ENCODE measurements at regions not wholly inside any gene's neighbourhood (a gene's known extent, or its start where the extent isn't known, plus 50 kb on each side); places are given as distances from the start of the nearest gene placed in this dataset.

DNA sequence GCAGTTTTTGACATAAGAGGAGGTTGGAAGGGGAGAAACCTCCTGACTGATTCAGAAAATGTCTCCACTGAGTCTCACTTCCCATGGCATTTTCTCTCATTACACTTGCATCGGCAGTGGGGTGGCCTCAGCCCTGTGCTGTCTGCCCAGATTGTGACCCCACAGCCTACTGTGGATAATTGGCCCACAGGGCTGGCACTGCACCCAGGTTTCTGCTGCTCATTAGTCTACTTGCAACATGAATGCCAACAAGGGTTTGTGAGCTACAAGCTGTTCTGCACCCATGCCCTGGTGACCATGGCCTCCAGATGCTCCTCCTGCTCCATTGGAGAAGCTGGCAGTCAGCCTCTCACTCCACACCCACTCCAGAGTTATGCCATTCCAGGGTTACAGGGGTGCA is 296.0 kb downstream of the CTTN start:
- ChIA-PET CTCF (no interaction called here), POLR2A (no interaction called here)

GRCh38 chr11:70695086-70695960 is 297.0 kb downstream of the CTTN start:
- CTCF ChIA-PET, result no interaction called here

GRCh38 chr11:70696076-70696475 is 297.7 kb downstream of the CTTN start:
- ChIA-PET POLR2A (no interaction called here), CTCF (interaction anchor here (0.6 kb wide), 1 partner anchor 99 kb away, joined by 3 read pairs; no protein-coding TSS in a partner anchor)

More at GRCh38 chr11:70695086-70695960, 297.0 kb downstream of the CTTN start:
- POLR2A ChIA-PET, result interaction anchor here (0.6 kb wide), 1 partner anchor 244 kb away, joined by 4 read pairs; no protein-coding TSS in a partner anchor

- ChIA-PET CTCF (interaction anchor here (0.6 kb wide), 1 partner anchor 99 kb away, joined by 3 read pairs; no protein-coding TSS in a partner anchor), POLR2A (no interaction called here)
Observed at GRCh38 chr11:70696564-70696963, 298.2 kb downstream of the CTTN start.

DNA sequence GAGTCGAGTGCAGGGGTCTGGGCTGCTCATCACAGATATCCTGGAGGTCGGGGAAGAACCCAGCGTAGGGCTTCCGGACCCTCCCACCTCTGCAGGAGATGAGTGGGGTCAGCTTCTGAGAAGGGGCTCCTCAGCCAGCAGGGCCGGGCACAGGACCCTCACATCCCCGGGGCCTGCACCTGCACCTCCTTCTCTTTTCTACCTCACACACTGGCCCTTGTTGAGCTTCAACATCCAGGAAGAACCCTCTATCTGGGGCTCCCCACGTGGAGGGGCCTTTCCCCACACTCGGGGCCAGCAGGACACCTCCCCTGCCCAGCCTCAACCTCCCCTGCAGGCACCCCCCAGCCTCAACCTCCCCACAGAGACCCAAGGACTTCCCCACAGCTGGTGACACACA is 299.4 kb downstream of the CTTN start:
- ChIA-PET CTCF (no interaction called here), POLR2A (no interaction called here)

- POLR2A ChIA-PET, result no interaction called here
- CTCF ChIA-PET, result interaction anchor here (0.7 kb wide), 1 partner anchor 38 kb away, joined by 3 read pairs; no protein-coding TSS in a partner anchor
Observed at GRCh38 chr11:70698871-70699270, 300.5 kb downstream of the CTTN start.

GRCh38 chr11:70699294-70700221 is 301.2 kb downstream of the CTTN start:
- ChIA-PET CTCF (interaction anchor here (0.7 kb wide), 1 partner anchor 39 kb away, joined by 3 read pairs; no protein-coding TSS in a partner anchor), POLR2A (no interaction called here)

DNA sequence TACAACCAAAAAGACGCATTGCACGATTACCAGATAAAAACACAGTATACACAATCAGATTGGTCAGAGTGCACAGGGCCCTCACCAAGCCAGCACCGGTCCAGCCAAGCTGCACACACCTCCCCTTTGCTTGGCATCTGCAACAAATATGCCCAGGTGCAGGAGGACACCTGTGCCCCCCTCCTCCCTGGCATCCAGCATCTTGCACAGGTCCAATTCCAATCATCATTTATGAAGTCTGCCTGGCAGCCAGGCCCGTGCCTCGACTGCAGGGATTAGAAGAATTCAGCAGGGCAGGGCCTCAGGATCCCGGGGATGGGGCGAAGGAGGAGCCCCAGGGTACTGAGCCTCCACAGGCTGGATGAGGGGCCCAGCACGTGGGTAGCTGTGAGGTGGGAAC is 302.1 kb downstream of the CTTN start:
- POLR2A ChIA-PET, result no interaction called here
- CTCF ChIA-PET, result no interaction called here

DNA sequence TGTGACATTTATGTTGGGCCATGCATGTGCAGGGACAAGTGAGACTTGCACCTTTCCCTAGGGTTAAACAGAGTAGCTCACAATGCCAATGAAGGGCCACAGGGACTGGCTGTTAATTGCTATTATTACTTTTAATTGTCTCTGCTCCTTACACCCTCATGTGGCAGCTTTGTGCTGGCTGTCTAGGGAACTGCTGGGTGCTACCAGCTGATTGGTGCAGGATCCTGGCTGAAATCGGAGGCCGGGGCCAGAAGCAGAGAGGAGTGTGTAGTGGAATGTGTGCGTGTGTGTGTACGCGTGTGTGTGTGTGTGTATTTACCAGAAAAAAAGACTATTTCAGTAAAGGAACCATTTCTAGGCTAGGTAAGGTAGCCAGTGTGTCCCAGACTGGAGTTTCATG is 302.5 kb downstream of the CTTN start:
- POLR2A ChIA-PET, result no interaction called here
- CTCF ChIA-PET, result no interaction called here

DNA sequence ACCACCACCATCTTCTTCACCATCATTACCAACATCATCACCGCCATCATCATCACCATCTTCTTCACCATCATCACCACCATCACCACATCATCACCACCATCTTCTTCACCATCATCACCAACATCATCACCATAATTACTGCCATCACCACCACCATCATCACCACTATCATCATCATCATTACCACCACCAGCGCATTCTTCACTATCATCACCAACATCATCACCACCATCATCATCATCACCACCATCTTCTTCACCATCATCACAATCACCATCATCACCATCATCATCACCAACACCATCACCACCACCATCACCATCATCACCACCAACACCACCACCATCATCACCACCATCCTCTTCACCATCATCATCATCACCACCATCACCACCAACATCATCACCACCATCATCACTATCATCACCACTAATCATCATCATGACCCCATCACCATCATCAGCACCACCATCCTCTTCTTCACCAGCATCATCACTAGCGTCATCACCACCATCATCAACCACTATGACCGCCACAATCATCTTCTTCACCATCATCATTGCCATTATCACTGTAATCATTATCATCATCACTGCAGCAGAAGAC is 303.8 kb downstream of the CTTN start:
- ChIA-PET POLR2A (no interaction called here), CTCF (no interaction called here)

DNA sequence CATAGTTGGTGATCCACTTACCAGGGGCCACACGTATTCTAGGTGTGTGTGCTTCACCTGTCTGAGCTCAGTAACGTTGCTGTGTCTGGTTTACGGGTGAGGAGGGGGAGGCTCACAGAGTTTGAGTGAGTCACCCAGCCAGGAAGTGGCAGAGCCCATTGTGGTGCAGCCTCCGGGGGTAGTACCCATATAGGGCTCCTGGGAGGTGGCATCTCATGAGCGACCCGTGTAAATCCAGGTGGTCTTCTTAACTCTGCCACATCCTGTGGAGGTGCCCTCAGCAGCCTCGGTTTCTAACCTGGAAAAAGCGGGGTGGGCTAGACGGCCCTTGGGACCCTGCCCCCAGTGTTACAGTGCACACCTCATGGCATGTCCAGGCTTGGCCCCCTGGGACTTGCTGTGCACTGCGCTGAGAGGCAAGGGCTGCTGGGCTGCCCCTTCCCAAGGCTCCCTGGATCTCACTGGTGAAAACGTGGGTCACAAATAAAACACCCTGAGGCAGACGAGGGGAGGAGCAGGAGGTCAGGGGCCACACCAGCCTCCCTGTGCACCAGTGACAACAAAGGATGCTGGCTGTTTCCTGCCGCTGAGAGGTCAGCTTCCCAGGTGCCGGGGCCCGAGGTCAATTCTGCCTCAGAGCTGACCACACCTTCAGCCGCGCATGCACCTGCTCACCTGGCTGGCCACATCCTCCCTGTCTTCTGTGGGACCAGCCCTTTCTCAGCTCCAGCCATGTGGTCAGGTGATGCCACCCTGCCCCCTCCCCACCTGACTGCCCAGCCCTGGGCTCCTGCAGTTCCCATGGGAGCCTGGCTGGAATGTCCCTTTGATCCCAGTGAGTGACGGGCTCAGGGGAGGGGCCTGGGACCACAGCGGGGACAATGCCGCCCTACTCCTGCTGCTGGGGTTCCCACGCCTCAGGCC is 305.1 kb downstream of the CTTN start:
- CTCF ChIA-PET, result no interaction called here
- POLR2A ChIA-PET, result no interaction called here

GRCh38 chr11:70705097-70705496 is 306.8 kb downstream of the CTTN start:
- ChIA-PET CTCF (no interaction called here), POLR2A (no interaction called here)

GRCh38 chr11:70705930-70706329 is 307.6 kb downstream of the CTTN start:
- ChIA-PET POLR2A (no interaction called here), CTCF (no interaction called here)

DNA sequence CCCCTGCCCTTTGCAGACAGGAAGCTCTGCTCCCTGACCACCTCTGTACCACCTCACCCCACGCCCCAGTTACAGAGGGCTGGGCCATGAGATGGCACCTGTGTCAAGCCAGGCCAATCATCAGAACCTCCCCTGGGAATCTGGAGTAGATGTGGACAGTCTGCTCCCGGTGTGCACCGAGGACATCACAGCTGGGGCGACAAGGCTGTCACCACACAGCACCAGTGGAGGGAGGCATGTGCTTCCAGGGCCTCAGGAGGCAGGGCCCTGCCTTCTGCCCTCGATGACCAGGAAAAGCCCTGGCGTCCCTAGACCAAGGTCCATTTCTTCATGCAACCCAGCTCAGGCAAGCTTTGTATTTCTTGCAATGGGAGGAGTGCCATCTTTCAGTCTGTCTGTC is 309.5 kb downstream of the CTTN start:
- POLR2A ChIA-PET, result no interaction called here
- CTCF ChIA-PET, result no interaction called here

- ChIA-PET POLR2A (no interaction called here), CTCF (no interaction called here)
Observed at GRCh38 chr11:70709596-70709995, 311.3 kb downstream of the CTTN start.

- POLR2A ChIA-PET, result no interaction called here
- CTCF ChIA-PET, result no interaction called here
Observed at GRCh38 chr11:70710192-70710591, 311.9 kb downstream of the CTTN start.

DNA sequence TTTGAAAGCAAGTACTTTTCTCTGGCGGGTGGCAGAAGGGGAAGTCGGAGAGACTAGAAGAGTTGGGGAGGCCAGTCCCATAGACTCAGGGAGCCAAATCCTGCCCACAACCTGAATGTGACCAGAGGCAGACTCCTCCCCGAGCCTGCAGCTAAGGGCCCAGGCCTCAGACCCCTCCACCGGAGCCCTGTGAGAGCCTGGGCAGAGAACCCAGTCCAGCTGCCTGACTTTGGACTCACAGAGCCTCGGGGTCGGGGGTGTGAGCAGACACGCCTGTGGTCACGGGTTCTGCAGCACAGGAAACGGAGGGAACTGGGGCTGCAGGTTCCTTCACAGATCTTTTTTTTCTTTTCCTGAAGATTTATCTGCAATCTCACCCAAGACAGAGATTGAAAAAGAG is 312.3 kb downstream of the CTTN start:
- ChIA-PET CTCF (no interaction called here), POLR2A (no interaction called here)

- ChIA-PET POLR2A (no interaction called here), CTCF (no interaction called here)
Observed at GRCh38 chr11:70711095-70711910, 313.0 kb downstream of the CTTN start.

DNA sequence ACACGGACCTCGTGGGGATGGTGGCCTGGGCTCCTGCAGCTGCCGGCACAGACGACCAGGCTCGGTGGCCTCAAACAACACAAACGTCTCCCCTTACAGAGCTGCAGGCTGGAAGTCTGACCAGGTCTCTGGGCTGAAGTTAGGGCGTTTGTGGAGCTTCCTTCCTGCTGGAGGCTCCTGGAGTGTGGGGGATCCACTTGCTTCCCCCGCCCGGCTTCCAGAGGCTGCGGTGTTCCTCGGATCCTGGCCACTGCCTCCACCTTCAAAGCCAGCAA is 313.5 kb downstream of the CTTN start:
- ChIA-PET POLR2A (no interaction called here), CTCF (no interaction called here)
